ENCODE measurements at regions not wholly inside any gene's neighbourhood (a gene's known extent, or its start where the extent isn't known, plus 50 kb on each side); places are given as distances from the start of the nearest gene placed in this dataset.
A peak's percentile ranks its signal among the peaks of the same experiment; 100 is the strongest.

DNA sequence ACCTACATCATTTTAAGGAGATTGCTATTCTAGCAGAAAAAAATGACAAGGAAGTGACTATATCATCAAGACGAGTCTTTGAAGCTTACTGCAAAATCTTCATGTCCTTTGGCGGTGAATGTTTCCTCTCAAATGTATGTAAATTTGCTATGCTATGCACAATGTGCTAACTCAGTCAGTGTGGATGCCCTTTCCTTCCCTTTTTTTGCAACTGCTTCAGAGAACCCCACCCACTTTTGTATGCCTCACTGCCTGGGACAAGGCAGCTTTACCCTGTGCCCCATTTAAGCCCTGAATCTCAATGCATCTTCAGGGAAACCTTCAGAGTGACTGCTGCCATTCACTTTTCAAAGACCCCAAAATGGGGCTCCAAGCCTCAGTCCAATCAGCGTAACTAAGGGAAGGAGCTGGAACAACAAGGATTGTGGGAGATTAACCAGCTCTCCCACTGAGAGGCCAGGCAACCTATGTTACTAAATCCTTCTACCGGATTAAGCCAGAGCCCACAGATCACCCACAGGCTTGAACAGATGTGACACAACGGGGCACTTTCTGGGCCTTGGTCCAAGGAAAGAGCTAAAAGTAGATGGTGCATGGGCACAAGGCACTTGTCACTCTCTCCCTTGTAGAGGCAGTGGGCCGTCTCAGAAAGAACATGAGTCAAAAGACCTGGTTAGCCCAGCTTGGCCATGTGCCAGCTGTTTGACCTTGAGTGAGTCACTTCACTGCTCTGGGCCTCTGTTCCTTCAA is 154.4 kb downstream of the PLPP3 start:
- Histone ChIP-seq H2AFZ (ENCODE audit: low read length) (no peak overlapping the region), H4K8ac (replicated peaks; ENCODE audit: insufficient read length, low read depth, low read length) (no peak overlapping the region), H3K79me2 (ENCODE audit: insufficient read depth, low read length) (no peaks in the 10 kb centered on the region), H3K23ac (ENCODE audit: insufficient read length, low read depth, low read length) (no peak overlapping the region), H2BK120ac (ENCODE audit: low read depth, low read length, poor library complexity, severe bottlenecking) (no peak overlapping the region), H3K27ac (ENCODE audit: insufficient read length, low read depth, low read length) (no peak overlapping the region), H3K9me3 (ENCODE audit: control insufficient read depth, low read depth, low read length) (no peaks in the 10 kb centered on the region), H2BK12ac (ENCODE audit: insufficient read length, low read depth, low read length) (no peak overlapping the region), H3K4ac (ENCODE audit: low read depth, low read length) (no peak overlapping the region), H3K18ac (ENCODE audit: insufficient read length, low read depth, low read length) (no peak overlapping the region), H4K91ac (ENCODE audit: insufficient read length, low read depth, low read length) (no peak overlapping the region), H3K27me3 (ENCODE audit: insufficient read depth, low read length) (no peaks in the 10 kb centered on the region), H3K14ac (ENCODE audit: insufficient read depth, low read length) (no peak overlapping the region), H2BK5ac (ENCODE audit: insufficient read length, low read length) (no peak overlapping the region), H2BK20ac (ENCODE audit: low read depth, low read length, poor library complexity, severe bottlenecking) (no peak overlapping the region), H3K4me1 (ENCODE audit: insufficient read depth, low read length) (no peaks in the 10 kb centered on the region), H2BK15ac (ENCODE audit: low read depth, low read length) (no peak overlapping the region), H3K23me2 (ENCODE audit: insufficient read length, low read depth, low read length, poor library complexity, severe bottlenecking) (no peaks in the 10 kb centered on the region), H4K20me1 (ENCODE audit: control insufficient read depth, insufficient read depth, insufficient read length) (no peaks in the 10 kb centered on the region), H3K4me2 (ENCODE audit: insufficient read depth, insufficient read length, low read length) (no peak overlapping the region), H2AK5ac (ENCODE audit: insufficient read length, low read length) (no peak overlapping the region), H4K5ac (ENCODE audit: insufficient read length, low read depth, low read length) (no peak overlapping the region), H3K79me1 (ENCODE audit: insufficient read depth, low read depth, low read length, poor library complexity, severe bottlenecking) (no peaks in the 10 kb centered on the region), H3K9ac (ENCODE audit: extremely low read depth, insufficient read length, low read length) (no peak overlapping the region), H3T11ph (ENCODE audit: low read length) (no peak overlapping the region), H3K56ac (ENCODE audit: insufficient read length, low read depth, low read length) (no peak overlapping the region)
- Mint-ChIP-seq H3K4me3 (no peak overlapping the region), H3K4me1 (peaks cover 17 to 18% of the 10 kb centered on the region in 2 experiments), H3K27ac (peak overlapping the region in 1 of 3 experiments; percentile 76; a peak in 3 of 7 replicates), H3K27me3 (ENCODE audit: low read depth) (peaks cover 8% of the 10 kb centered on the region), H3K36me3 (ENCODE audit: insufficient read depth in 1 of 3, low read depth in 3 of 3) (no peaks in the 10 kb centered on the region; a peak in 1 of 7 replicates), H3K9me3 (no peaks in the 10 kb centered on the region; a peak in 1 of 5 replicates)
- no peak for DNase-seq
- no CpG with 5 or more reads among the region's 6 CpGs for WGBS (ENCODE audit: extremely low coverage, insufficient read length, low lambda C conversion rate)
- TF ChIP-seq, protein P1, sequence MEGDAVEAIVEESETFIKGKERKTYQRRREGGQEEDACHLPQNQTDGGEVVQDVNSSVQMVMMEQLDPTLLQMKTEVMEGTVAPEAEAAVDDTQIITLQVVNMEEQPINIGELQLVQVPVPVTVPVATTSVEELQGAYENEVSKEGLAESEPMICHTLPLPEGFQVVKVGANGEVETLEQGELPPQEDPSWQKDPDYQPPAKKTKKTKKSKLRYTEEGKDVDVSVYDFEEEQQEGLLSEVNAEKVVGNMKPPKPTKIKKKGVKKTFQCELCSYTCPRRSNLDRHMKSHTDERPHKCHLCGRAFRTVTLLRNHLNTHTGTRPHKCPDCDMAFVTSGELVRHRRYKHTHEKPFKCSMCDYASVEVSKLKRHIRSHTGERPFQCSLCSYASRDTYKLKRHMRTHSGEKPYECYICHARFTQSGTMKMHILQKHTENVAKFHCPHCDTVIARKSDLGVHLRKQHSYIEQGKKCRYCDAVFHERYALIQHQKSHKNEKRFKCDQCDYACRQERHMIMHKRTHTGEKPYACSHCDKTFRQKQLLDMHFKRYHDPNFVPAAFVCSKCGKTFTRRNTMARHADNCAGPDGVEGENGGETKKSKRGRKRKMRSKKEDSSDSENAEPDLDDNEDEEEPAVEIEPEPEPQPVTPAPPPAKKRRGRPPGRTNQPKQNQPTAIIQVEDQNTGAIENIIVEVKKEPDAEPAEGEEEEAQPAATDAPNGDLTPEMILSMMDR (conservative IDR thresholded peaks at IDR 0.05) = no peak

Measured in H9 (cell line).